CD14-positive monocyte (primary cell): ENCODE measurements at regions not wholly inside any gene's neighbourhood (a gene's known extent, or its start where the extent isn't known, plus 50 kb on each side); places are given as distances from the start of the nearest gene placed in this dataset.

Source experiments
- DNase-seq, 3 donors: peaks; one replicate each; pipeline ENCODE4 v3.0.0-alpha.2; 2011 to 2022
- H2AFZ ChIP-seq: 2 replicates; pipeline ENCODE4 v1.6.0; 2012; ENCODE audit warnings: mild to moderate bottlenecking, low read depth, low read length, inconsistent platforms; ENCODE audit not compliant: insufficient read depth, poor library complexity, severe bottlenecking
- H3K27ac ChIP-seq, 2 donors: 1 replicate in 1 of 2; 2 replicates in 1 of 2; pipeline ENCODE4 v1.5.1; 2012 to 2013; ENCODE audit warnings: low read length in 2 of 2, control low read depth in 1 of 2, inconsistent platforms in 1 of 2, low read depth in 1 of 2, mild to moderate bottlenecking in 1 of 2
- H3K27me3 ChIP-seq, 2 donors: one replicate each; pipeline versions ENCODE4 v1.6.0 to v1.6.1; 2011 to 2013; ENCODE audit warnings: low read length in 2 of 2; ENCODE audit not compliant: control insufficient read depth in 2 of 2, insufficient read depth in 2 of 2
- H3K36me3 ChIP-seq, 2 donors: replicated peaks in 1 of 2; 1 replicate in 1 of 2; 2 replicates in 1 of 2; pipeline versions ENCODE4 v1.5.1 to v1.6.1; 2012 to 2013; ENCODE audit warnings: low read length in 2 of 2, control low read depth in 1 of 2, inconsistent platforms in 1 of 2, mild to moderate bottlenecking in 1 of 2; ENCODE audit not compliant: insufficient read depth in 2 of 2, control insufficient read depth in 1 of 2
- H3K4me1 ChIP-seq, 2 donors: 1 replicate in 1 of 2; 2 replicates in 1 of 2; pipeline versions ENCODE4 v1.5.1 to v1.6.1; 2012 to 2013; ENCODE audit warnings: low read length in 2 of 2, control low read depth in 1 of 2, inconsistent platforms in 1 of 2, mild to moderate bottlenecking in 1 of 2, moderate library complexity in 1 of 2; ENCODE audit not compliant: insufficient read depth in 2 of 2, control insufficient read depth in 1 of 2
- H3K4me2 ChIP-seq: replicated peaks from 2 replicates; pipeline ENCODE3; 2012; ENCODE audit warnings: low read length, moderate library complexity, mild to moderate bottlenecking; ENCODE audit not compliant: poor library complexity, severe bottlenecking; ENCODE audit errors: extremely low read depth
- H3K4me3 ChIP-seq, 3 experiments: fragments of 200-600 bp in 1 of 3; sonication (generic) in 1 of 3; replicated peaks in 1 of 3; 1 replicate in 2 of 3; 2 replicates in 1 of 3; pipeline ENCODE4 v1.5.1; 2011 to 2013; ENCODE audit warnings: low read length in 3 of 3, mild to moderate bottlenecking in 3 of 3, control low read depth in 2 of 3, low read depth in 2 of 3, inconsistent platforms in 1 of 3, moderate library complexity in 1 of 3
- H3K79me2 ChIP-seq: 2 replicates; pipeline ENCODE4 v1.6.0; 2012; ENCODE audit warnings: mild to moderate bottlenecking, control low read depth, inconsistent platforms, low read length, moderate library complexity; ENCODE audit not compliant: insufficient read depth
- H3K9ac ChIP-seq: 2 replicates; pipeline ENCODE4 v1.6.0; 2017; ENCODE audit warnings: low read length, mild to moderate bottlenecking; ENCODE audit not compliant: insufficient read depth, poor library complexity, severe bottlenecking
- H3K9me3 ChIP-seq, 2 donors: replicated peaks in 1 of 2; 1 replicate in 1 of 2; 2 replicates in 1 of 2; pipeline versions ENCODE4 v1.5.1 to v1.6.1; 2012 to 2013; ENCODE audit warnings: low read length in 2 of 2, control low read depth in 1 of 2; ENCODE audit not compliant: control insufficient read depth in 1 of 2, insufficient read depth in 1 of 2
- H4K20me1 ChIP-seq: 2 replicates; pipeline ENCODE4 v1.6.0; 2012; ENCODE audit warnings: mild to moderate bottlenecking, low read length, control low read depth, moderate library complexity; ENCODE audit not compliant: insufficient read depth
- H3K27ac Mint-ChIP-seq, 7 donors: one replicate each; pipeline ENCODE4 v1.8.0; 2020; ENCODE audit warnings: mild to moderate bottlenecking in 7 of 7, mixed read lengths in 7 of 7, moderate library complexity in 6 of 7, inconsistent platforms in 2 of 7
- H3K27me3 Mint-ChIP-seq, 3 donors: one replicate each; pipeline ENCODE4 v1.8.0; 2021 to 2022; ENCODE audit warnings: low read depth in 3 of 3, mild to moderate bottlenecking in 3 of 3, mixed read lengths in 3 of 3, moderate library complexity in 3 of 3, inconsistent platforms in 1 of 3
- H3K36me3 Mint-ChIP-seq, 2 donors: one replicate each; pipeline ENCODE4 v1.8.0; 2020; ENCODE audit warnings: mixed read lengths in 2 of 2, inconsistent platforms in 1 of 2, mild to moderate bottlenecking in 1 of 2
- H3K4me1 Mint-ChIP-seq: one replicate; pipeline ENCODE4 v1.8.0; 2020; ENCODE audit warnings: mild to moderate bottlenecking, mixed read lengths
- H3K4me3 Mint-ChIP-seq, 2 donors: one replicate each; pipeline ENCODE4 v1.8.0; 2020; ENCODE audit warnings: mild to moderate bottlenecking in 2 of 2, mixed read lengths in 2 of 2, moderate library complexity in 1 of 2
- H3K9me3 Mint-ChIP-seq, 7 donors: one replicate each; pipeline ENCODE4 v1.8.0; 2020 to 2022; ENCODE audit warnings: mixed read lengths in 7 of 7, mild to moderate bottlenecking in 6 of 7, moderate library complexity in 6 of 7, inconsistent platforms in 2 of 7
- WGBS: methylation state at CpG from one replicate; pipeline ENCODE4 v1.1.5; 2013; ENCODE audit warnings: missing lambda C conversion rate; ENCODE audit not compliant: insufficient coverage; 5-methylcytosine and 5-hydroxymethylcytosine counted together
- intact Hi-C, 2 donors: fragments of 100-400 bp; cut with micrococcal nuclease; formaldehyde crosslinking; loops; one replicate each; pipeline versions ENCODE4 v1.15.0 to v1.15.1; 2023
- TF ChIP-seq, protein P1 (sequence below): fragments of 200-600 bp; IDR thresholded peaks from one replicate; pipeline ENCODE4 v1.8.0; 2022; ENCODE audit warnings: antibody characterized with exemption, mild to moderate bottlenecking

- intact Hi-C loops = no loop called here
- Histone ChIP-seq H3K9me3 (peaks cover 3 to 10% of the 10 kb centered on the region in 2 donors), H3K9ac (no peak overlapping the region), H2AFZ (no peak overlapping the region), H3K27ac (no peak overlapping the region), H3K4me2 (no peak overlapping the region), H3K27me3 (no peaks in the 10 kb centered on the region), H3K79me2 (no peaks in the 10 kb centered on the region), H3K4me3 (no peak overlapping the region), H3K36me3 (no peaks in the 10 kb centered on the region), H3K4me1 (no peaks in the 10 kb centered on the region), H4K20me1 (no peaks in the 10 kb centered on the region)
- no peaks in the 10 kb centered on the region for H3K4me1 Mint-ChIP-seq
- DNase-seq = no peak
- H3K27ac Mint-ChIP-seq = no peak overlapping the region
- no peak overlapping the region for H3K4me3 Mint-ChIP-seq
- WGBS = no CpG with 5 or more reads among the region's 2 CpGs
- peaks cover 0 to 9% (median 5%) of the 10 kb centered on the region in 7 donors for H3K9me3 Mint-ChIP-seq
- peaks cover 0 to 1% (median 0%) of the 10 kb centered on the region in 3 donors for H3K27me3 Mint-ChIP-seq
- TF ChIP-seq, protein P1, sequence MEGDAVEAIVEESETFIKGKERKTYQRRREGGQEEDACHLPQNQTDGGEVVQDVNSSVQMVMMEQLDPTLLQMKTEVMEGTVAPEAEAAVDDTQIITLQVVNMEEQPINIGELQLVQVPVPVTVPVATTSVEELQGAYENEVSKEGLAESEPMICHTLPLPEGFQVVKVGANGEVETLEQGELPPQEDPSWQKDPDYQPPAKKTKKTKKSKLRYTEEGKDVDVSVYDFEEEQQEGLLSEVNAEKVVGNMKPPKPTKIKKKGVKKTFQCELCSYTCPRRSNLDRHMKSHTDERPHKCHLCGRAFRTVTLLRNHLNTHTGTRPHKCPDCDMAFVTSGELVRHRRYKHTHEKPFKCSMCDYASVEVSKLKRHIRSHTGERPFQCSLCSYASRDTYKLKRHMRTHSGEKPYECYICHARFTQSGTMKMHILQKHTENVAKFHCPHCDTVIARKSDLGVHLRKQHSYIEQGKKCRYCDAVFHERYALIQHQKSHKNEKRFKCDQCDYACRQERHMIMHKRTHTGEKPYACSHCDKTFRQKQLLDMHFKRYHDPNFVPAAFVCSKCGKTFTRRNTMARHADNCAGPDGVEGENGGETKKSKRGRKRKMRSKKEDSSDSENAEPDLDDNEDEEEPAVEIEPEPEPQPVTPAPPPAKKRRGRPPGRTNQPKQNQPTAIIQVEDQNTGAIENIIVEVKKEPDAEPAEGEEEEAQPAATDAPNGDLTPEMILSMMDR = no peak
- no peaks in the 10 kb centered on the region for H3K36me3 Mint-ChIP-seq
Measured at GRCh38 chr18:41320100-41320499, 634.9 kb upstream of the PIK3C3 start.

GRCh38 chr18:41315134-41315533 is 639.9 kb upstream of the PIK3C3 start:
- intact Hi-C loops = no loop called here
- no peak overlapping the region for H3K9ac ChIP-seq
- H3K27ac ChIP-seq = no peak overlapping the region
- TF ChIP-seq, protein P1 = no peak
- H2AFZ ChIP-seq = no peak overlapping the region
- no peaks in the 10 kb centered on the region for H3K36me3 ChIP-seq
- peaks cover 0 to 9% (median 6%) of the 10 kb centered on the region in 7 donors for H3K9me3 Mint-ChIP-seq
- H3K27me3 Mint-ChIP-seq = peaks cover 0 to 1% (median 0%) of the 10 kb centered on the region in 3 donors
- no peak overlapping the region for H3K27ac Mint-ChIP-seq
- peaks cover 3 to 10% of the 10 kb centered on the region in 2 donors for H3K9me3 ChIP-seq
- DNase-seq = no peak
- H3K4me1 ChIP-seq = no peaks in the 10 kb centered on the region
- H3K4me3 Mint-ChIP-seq = no peak overlapping the region
- 85% methylated on average over 3 of the region's 3 CpGs for whole genome bisulfite sequencing
- H3K4me1 Mint-ChIP-seq = no peaks in the 10 kb centered on the region
- H3K79me2 ChIP-seq = no peaks in the 10 kb centered on the region
- H3K36me3 Mint-ChIP-seq = no peaks in the 10 kb centered on the region
- no peak overlapping the region for H3K4me3 ChIP-seq
- no peak overlapping the region for H3K4me2 ChIP-seq
- no peaks in the 10 kb centered on the region for H3K27me3 ChIP-seq
- no peaks in the 10 kb centered on the region for H4K20me1 ChIP-seq
